HG02884 (cell line): ENCODE measurements at regions not wholly inside any gene's neighbourhood (a gene's known extent, or its start where the extent isn't known, plus 50 kb on each side); places are given as distances from the start of the nearest gene placed in this dataset.
"Not testable (repeated sequence)": the region's sequence is repeated elsewhere in the genome, so short reads cannot be mapped to it uniquely, and the experiment has no call there.

Source experiments
- ATAC-seq: cut with Tn5 transposase; IDR thresholded peaks from one replicate; pipeline ENCODE4 v1.9.1; 2021; ENCODE audit warnings: mild to moderate bottlenecking, moderate library complexity; ENCODE audit not compliant: unreplicated experiment

- peak; percentile 74 for ATAC-seq
These were observed 224.6 kb upstream of the TBL1Y start for GRCh38 chrY:6685783-6686389.

DNA sequence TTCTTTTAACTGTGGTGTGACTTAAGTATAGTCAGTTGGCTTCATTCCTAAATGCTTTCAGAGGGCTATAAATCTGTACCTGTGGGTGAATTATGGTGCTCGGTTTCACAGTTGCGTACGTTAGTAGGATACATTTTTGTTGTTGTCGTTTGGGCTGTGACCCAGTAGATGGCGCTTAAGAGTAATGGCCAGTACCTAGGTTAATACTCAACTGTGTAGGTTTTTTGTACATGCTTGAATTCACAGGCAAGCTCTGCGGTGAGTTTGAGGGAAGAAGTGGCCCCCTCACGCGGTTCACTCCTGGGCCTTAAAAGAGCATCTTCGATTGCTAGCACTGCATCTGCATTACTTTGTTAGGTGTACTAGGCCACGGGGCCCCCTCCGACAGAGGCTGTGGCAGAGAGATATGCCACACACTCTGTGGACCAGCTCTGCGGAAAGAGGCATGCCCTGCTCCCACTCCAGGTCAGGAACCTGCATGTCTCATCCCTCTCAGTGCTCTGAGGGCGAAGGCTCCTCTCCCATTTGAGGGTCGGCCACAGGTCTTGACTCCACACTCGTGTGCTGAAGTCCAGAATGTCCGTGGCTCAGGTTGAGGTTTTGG is 208.8 kb upstream of the TBL1Y start:
- ATAC-seq: peak; percentile 70

DNA sequence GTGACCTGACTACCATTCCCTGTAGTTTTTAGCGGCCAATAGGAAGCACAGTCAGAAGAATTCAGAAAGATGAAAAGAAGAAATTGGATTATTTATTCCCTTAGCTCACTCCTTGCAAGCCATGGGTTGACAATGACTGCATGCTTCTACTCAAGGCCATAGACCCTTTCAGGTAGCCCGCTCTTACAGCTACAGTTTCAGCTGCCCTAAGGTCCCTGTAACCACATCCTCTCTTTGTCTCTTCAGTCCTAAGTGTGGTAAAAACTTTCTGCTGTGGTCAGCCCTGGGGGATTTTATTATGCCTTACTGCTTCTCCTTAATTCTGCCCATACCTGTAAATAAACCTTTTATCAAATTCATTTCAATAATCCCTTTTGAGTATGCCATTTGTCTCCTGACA is 189.1 kb upstream of the TBL1Y start:
- ATAC-seq: not testable (repeated sequence)

DNA sequence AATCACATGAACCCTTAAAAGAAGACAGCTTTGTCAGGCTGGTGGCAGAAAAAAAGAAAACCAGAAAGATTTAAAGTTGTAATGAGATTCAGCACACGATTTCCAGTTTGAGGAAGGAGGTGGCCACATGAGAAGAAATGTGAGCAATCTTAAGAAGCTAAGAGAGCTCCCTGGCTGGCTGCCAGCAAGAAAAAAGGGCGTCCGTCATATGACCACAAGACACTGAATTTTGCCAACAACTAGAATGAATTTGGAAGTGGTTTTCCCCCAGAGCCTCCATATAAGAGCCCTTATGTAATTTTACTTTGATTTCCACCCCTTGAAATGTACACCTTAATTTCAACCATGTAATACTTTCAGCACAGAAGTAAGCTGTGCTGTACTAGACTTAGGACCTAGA is 163.3 kb upstream of the TBL1Y start:
- ATAC-seq: not testable (repeated sequence)

DNA sequence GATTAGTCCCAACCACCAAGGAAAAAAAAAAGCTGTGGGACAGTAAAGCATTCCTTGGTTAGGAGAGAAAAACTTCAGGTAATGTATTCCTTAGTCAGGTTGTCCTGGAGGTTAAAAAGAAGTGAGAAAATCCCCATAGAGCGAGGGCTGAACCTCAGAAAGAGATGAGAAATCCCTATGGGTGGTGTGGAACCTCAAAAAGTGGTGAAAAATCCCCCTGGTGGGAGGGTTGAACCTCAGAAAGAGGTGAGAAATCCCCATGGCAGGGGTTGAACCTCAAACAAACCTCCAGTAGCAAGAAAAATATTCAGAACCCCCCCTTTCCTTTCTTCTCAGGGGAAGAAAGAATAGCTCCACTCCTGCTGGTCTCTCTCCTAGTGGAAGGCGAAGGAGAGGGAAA is 128.2 kb upstream of the TBL1Y start:
- no peak for ATAC-seq

DNA sequence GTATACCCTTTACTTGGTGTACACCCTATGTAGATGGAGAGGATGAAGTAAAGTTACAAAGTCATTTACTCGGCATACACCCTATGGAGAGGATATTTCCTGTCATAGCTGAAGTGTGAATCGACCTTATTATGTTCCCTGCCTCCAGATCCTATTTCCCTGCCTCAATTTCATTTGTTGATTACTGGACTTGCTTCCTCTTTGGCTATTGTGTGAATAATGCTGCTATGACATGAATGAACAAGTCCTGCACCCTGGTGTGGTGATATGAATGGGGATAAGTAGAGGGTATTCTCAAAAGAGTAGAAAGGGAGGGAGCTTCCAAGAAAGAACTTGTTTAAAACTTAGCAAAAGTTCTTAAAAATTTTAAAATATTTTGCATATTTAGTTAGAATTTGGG is 123.5 kb upstream of the TBL1Y start:
- ATAC-seq: no peak

DNA sequence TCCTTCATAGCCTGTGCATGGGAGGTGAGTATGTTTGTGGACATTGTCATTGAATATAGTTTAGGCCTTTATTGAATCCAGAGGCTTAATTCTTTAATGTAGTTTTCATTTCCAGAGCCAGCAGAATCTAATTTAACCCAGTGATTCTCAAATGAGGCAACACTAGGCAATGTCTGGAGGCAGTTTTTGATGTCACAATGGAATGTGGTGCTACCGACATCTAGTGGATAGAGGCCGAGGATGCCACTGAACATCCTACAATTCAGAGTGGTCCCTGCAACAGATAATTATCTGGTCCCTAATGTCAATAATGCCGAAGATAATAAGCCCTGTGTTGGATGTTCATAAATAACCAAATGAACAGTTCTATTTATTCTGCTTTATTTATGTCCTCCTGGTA is 98.9 kb upstream of the TBL1Y start:
- ATAC-seq: no peak
